ENCODE measurements at regions not wholly inside any gene's neighbourhood (a gene's known extent, or its start where the extent isn't known, plus 50 kb on each side); places are given as distances from the start of the nearest gene placed in this dataset.

- TF ChIP-seq CTCF (IDR thresholded peaks at IDR 0.05) (no peak), POLR2A (IDR thresholded peaks at IDR 0.05) (no peak)
Observed at GRCh38 chr4:157911662-157912061, 261.2 kb downstream of the GASK1B start.

Data from uterus (tissue), 2 donors.